ENCODE measurements at regions not wholly inside any gene's neighbourhood (a gene's known extent, or its start where the extent isn't known, plus 50 kb on each side); places are given as distances from the start of the nearest gene placed in this dataset.

- peaks cover 5% of the 10 kb centered on the region for H3K27me3 Mint-ChIP-seq
- H3K27ac Mint-ChIP-seq, result no peak overlapping the region
- no peak for DNase-seq (ENCODE audit: extremely low spot score, unreplicated experiment)
- peaks cover 59% of the 10 kb centered on the region for H3K4me1 Mint-ChIP-seq (ENCODE audit: unreplicated experiment)
- H3K36me3 Mint-ChIP-seq, result no peaks in the 10 kb centered on the region
- TF ChIP-seq CTCF (conservative IDR thresholded peaks at IDR 0.05), result no peak
- H3K4me3 Mint-ChIP-seq, result no peak overlapping the region
- peaks cover 6% of the 10 kb centered on the region for H3K9me3 Mint-ChIP-seq
These were observed 85.0 kb downstream of the HES1 start for GRCh38 chr3:194220901-194221326.

- Mint-ChIP-seq H3K9me3 (peaks cover 6% of the 10 kb centered on the region), H3K4me3 (peak overlapping the region; percentile 13), H3K4me1 (ENCODE audit: unreplicated experiment) (peaks cover 59% of the 10 kb centered on the region), H3K36me3 (no peaks in the 10 kb centered on the region), H3K27ac (no peak overlapping the region), H3K27me3 (peaks cover 9% of the 10 kb centered on the region)
- no peak for DNase-seq (ENCODE audit: extremely low spot score, unreplicated experiment)
- TF ChIP-seq CTCF (conservative IDR thresholded peaks at IDR 0.05), result no peak
These were observed 85.4 kb downstream of the HES1 start for GRCh38 chr3:194221336-194221735.

GRCh38 chr3:194223951-194224350 is 88.0 kb downstream of the HES1 start:
- Mint-ChIP-seq H3K27me3 (peaks cover 9% of the 10 kb centered on the region), H3K4me1 (ENCODE audit: unreplicated experiment) (peaks cover 55% of the 10 kb centered on the region), H3K36me3 (no peaks in the 10 kb centered on the region), H3K9me3 (peaks cover 11% of the 10 kb centered on the region), H3K27ac (no peak overlapping the region), H3K4me3 (peak overlapping the region; percentile 1)
- TF ChIP-seq CTCF (conservative IDR thresholded peaks at IDR 0.05), result no peak
- DNase-seq (ENCODE audit: extremely low spot score, unreplicated experiment), result no peak

- peak overlapping the region; percentile 1 for H3K4me3 Mint-ChIP-seq
- H3K9me3 Mint-ChIP-seq, result peaks cover 10% of the 10 kb centered on the region
- no peak for TF ChIP-seq CTCF (conservative IDR thresholded peaks at IDR 0.05)
- peaks cover 48% of the 10 kb centered on the region for H3K4me1 Mint-ChIP-seq (ENCODE audit: unreplicated experiment)
- H3K27me3 Mint-ChIP-seq, result peaks cover 9% of the 10 kb centered on the region
- H3K36me3 Mint-ChIP-seq, result no peaks in the 10 kb centered on the region
- DNase-seq (ENCODE audit: extremely low spot score, unreplicated experiment), result no peak
- H3K27ac Mint-ChIP-seq, result no peak overlapping the region
These were observed 88.8 kb downstream of the HES1 start for GRCh38 chr3:194224471-194225417.

- peak overlapping the region; percentile 71 for H3K4me3 Mint-ChIP-seq
- H3K36me3 Mint-ChIP-seq, result no peaks in the 10 kb centered on the region
- peaks cover 9% of the 10 kb centered on the region for H3K27me3 Mint-ChIP-seq
- H3K9me3 Mint-ChIP-seq, result peaks cover 5% of the 10 kb centered on the region
- TF ChIP-seq CTCF (conservative IDR thresholded peaks at IDR 0.05), result no peak
- H3K4me1 Mint-ChIP-seq (ENCODE audit: unreplicated experiment), result peaks cover 42% of the 10 kb centered on the region
- H3K27ac Mint-ChIP-seq, result peak overlapping the region; percentile 25
- no peak for DNase-seq (ENCODE audit: extremely low spot score, unreplicated experiment)
These were observed 89.5 kb downstream of the HES1 start for GRCh38 chr3:194225418-194225812.

Measured in type B pancreatic cell (in vitro differentiated cells).